Stimulated activated CD8-positive, alpha-beta memory T cell treated with anti-CD3 and anti-CD28 coated beads, Interleukin-4, amount 100 ng/mL, for 1 hour (primary cell): ENCODE measurements at regions not wholly inside any gene's neighbourhood (a gene's known extent, or its start where the extent isn't known, plus 50 kb on each side); places are given as distances from the start of the nearest gene placed in this dataset.
"Not testable (repeated sequence)": the region's sequence is repeated elsewhere in the genome, so short reads cannot be mapped to it uniquely, and the experiment has no call there.

ENCODE experiments used
- DNase-seq, 2 donors: peaks; one replicate each; pipeline ENCODE4 v3.0.0-alpha.2; 2020; ENCODE audit warnings: low read depth in 2 of 2, low spot score in 1 of 2

DNA sequence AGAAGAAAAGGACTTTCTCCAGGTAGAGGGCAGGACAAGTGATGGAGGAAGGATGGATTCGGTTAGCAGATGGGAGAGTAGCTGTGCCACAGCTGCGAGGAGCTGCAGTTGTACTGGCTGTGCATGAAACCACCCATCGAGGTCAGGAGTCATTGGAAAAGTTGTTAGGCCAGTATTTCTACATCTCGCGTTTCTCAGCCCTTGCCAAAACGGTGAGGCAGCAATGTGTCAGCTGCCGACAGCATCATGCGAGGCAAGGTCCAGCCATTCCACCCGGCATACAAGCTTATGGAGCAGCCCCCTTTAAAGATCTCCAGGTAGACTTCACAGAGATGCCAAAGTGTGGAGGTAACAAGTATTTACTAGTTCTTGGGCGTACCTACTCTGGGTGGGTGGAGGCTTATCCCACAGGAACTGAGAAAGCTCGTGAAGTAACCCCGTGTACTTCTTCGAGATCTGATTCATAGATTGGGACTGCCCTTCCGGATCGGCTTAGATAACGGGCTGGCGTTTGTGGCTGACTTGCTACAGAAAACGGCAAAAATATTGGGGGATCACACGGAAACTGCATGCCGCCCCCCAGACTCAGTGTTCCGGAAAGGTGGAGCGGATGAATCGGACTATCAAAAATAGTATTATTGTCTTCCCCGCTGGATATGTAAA lies 105.0 kb upstream of the HMX1 start:
- not testable (repeated sequence) for DNase-seq

DNA sequence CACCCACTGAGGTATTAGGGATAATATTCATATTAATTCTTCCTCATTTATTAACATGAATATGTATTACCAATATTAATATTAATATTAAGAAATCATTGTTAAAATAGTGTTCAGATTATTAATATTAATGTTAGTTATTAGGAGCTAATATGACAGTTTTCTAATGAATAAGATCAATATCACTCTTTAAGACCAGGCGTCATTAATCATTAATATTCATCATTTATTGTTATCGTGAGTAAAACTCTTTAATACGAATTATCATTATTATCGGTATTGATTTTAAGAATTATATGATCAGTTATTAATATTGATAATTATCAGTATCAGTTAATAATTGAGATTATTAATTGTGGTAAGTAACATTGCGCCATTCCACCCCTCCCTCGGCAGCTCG lies 101.0 kb upstream of the HMX1 start:
- DNase-seq: not testable (repeated sequence)

DNA sequence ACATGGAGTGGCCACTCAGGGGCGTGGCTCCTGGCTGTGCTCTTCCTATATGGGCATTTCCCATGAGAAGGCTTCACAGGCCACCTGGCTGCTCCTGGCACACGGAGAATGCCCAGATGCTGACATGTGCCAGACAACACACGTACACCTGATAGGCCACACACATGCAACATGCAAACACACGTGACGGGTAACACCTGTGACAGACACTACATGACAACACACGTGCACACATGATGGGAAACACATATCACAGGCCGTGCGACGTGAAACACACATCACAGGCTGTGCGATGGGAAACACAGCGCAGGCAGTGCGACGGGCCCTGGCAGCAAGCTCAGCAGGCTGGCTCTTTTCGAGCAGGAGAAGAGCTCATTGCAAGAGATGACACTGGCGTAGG lies 94.3 kb upstream of the HMX1 start:
- not testable (repeated sequence) for DNase-seq

DNA sequence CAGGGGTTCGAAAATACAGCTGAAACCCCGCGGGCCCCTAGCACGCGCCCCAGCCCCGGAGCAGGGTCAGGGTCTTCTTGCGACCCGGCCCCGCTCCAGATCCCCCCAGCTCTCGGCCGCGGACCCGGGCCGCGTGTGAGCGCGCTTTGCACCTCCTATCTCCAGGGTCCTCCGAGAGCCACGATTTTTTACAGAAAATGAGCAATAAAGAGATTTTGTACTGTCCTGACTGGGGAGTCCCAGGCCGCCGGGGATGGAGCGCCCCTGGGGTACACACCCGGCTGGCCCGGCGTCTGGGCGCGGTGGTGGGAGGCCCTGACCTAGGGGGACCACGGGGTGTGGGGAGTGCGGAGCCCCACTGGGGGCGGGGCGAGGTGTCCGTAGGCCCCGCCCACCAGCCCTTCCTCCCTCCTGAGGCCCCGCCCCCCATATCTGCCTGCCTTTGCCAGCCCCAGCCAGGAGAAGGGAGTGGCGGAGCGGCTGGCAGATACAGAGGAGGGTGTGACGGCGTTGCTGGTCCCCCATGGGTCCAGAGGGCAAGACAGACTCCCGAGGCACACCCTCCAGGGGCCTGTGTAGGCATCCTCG lies 92.7 kb upstream of the HMX1 start:
- not testable (repeated sequence) for DNase-seq

DNA sequence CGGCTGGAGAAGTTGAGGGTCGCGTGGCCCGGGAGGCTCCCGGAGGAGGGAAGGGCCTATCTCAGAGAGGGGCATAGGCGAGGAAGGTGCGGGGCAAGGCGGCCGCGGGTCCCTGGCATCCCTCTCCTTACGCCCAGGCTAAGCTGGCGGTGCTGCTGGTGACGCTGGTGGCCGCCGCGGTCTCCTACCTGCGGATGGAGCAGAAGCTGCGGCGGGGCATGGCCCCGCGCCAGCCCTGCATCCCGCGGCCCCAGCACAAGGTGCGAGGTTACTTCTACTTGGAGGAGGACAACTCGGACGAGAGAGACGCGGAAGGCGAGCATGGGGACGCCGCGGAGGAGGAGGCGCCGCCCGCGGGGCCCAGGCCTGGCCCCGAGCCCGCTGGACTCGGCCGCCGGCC lies 91.9 kb upstream of the HMX1 start:
- DNase-seq: not testable (repeated sequence)

DNA sequence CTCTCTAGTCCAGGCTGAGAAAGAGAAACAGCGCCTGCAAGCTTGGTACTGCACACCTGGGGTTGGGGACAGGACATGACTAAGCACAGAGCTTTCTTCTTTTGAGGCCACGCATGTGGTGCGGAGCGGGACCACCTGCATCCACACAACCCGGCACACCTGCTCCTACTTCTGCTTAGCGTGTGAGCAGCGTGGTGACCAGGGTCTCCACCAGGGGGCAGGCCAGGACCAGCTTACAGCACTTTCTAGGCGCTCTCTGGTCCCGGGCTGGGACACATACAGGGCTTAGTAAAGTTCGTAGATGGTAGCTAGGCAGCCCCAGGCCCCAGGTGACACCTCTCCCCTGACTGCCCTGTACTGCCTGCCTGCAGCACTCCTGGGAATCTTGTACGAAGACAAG lies 89.7 kb upstream of the HMX1 start:
- DNase-seq: peak in 1 of 2 donors; percentile 2

DNA sequence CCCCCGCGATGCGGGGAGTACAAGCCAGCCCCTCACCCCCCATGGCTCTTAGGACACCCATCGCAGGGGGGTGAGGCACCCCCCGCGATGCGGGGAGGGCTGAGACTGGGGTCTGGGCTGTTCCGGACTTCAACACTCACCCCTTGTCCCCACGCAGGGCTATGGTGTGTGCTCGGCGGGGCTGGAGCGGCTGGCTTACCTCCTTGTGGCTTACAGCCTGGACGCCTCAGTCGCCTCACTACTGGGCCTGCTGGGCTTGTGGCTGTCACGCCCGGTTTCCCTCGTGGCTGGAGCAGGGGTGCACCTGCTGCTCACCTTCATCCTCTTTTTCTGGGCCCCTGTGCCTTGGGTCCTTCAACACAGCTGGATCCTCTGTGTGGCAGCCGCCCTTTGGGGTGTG lies 87.8 kb upstream of the HMX1 start:
- DNase-seq: not testable (repeated sequence)

DNA sequence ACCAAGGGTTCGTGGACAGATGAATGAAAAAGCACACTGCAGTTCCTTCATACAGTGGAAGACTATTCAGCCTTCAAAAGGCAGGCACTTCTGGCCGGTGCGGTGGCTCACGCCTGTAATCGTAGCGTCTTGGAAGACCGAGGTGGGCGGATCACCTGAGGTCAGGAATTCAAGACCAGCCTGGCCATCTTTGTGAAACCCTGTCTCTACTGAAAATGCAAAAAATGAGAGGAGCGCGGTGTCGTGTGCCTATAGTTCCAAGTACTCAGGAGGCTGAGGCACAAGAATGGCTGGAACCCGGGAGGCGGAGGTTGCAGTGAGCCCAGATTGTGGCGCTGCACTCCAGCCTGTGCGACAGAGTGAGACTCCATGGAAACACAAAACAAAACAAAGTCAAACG lies 82.4 kb upstream of the HMX1 start:
- not testable (repeated sequence) for DNase-seq

DNA sequence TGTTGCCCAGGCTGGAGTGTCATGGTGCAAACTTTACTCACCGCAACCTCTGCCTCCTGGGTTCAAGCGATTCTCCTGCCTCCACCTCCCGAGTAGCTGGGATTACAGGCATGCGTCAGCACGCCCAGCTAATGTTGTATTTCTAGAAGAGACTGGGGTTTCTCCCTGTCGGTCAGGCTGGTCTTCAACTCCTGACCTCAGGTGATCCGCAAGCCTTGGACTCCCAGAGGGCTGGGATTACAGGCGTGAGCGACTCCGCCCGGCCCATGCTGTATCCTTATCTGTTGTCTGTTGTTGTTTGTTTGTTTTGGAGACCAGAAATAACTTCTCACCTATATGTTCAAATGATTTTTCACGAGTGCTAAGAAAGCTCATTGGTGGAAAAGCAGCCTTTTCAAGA lies 81.2 kb upstream of the HMX1 start:
- DNase-seq: not testable (repeated sequence)

DNA sequence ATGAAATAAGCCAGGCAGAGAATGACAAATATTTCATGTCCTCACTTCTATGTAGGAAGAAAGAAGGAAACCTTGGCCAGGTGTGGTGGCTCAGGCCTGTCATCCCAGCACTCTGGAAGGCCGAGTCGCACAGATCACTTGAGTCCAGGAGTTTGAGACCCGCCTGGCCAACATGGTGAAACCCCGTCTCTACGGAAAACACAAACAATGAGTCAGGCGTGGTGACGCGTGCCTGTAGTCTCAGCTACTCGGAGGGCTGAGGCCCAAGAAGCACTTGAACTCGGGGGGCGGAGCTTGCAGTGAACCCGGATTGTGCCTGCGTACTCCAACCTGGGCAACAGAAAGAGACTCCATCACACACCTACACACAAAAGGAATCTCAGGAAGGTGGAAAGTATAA lies 80.5 kb upstream of the HMX1 start:
- not testable (repeated sequence) for DNase-seq

DNA sequence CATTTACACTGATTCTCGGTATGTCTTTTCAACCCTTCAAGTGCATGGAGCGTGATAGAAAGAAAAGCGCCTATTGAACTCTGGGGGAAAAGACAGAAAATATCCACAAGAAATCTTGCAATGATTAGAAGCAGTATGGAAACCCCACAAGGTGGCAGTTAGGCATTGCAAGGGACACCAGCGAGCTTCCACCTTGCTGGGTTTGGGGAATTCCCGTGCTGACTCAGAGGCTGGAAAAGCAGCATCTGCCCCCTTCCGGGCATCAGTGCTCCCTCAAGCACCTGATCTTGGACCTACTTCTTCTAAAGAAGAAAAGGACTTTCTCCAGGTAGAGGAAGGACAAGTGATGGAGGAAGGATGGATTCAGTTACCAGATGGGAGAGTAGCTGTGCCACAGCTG lies 73.9 kb upstream of the HMX1 start:
- not testable (repeated sequence) for DNase-seq

DNA sequence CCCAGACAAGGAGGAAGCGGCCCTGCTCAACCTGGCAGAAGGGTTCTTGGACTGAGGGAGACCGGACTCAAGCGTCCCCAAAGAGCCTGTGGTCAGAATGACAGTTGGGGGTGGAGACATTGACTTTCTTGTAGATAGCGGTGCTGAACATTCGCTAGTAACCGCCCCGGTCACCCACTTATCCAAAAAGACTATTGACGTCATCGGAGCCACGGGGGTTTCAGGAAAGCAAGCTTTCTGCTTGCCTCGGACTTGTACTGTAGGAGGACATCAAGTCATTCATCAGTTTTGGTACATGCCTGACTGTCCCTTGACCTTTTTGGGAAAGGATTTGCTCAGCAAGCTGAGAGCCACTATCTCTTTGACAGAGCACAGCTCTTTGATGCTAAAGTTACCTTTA lies 71.7 kb upstream of the HMX1 start:
- DNase-seq: not testable (repeated sequence)

DNA sequence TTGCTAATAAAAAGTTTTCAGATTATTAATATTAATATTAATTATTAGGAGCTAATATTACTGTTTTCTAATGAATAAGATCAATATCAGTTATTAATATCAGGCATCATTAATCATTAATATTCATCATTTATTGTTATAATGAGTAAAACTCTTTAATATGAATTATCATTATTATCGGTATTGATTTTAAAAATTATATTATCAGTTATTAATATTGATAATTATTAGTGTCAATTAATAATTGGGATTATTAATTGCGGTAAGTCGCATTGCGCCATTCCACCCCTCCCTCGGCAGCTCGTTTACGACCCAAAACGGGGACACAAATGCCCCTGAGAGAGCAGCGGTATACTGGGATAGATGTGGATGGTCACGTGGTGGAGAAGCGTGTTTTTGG lies 70.4 kb upstream of the HMX1 start:
- DNase-seq: not testable (repeated sequence)

DNA sequence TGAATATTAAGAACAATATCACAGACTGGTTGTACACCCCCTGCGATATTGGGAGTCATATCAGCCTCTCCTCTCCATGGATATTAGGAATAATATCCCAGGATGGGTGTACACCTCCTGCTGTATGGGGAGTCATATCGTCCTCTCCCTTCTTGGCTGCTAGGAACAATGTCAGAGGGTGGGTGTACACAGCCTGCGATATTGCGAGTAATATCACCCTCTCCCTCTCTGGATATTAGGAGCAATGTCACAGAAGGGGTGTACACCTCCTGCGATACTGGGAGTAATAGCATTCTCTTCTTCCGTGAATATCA lies 69.8 kb upstream of the HMX1 start:
- not testable (repeated sequence) for DNase-seq

DNA sequence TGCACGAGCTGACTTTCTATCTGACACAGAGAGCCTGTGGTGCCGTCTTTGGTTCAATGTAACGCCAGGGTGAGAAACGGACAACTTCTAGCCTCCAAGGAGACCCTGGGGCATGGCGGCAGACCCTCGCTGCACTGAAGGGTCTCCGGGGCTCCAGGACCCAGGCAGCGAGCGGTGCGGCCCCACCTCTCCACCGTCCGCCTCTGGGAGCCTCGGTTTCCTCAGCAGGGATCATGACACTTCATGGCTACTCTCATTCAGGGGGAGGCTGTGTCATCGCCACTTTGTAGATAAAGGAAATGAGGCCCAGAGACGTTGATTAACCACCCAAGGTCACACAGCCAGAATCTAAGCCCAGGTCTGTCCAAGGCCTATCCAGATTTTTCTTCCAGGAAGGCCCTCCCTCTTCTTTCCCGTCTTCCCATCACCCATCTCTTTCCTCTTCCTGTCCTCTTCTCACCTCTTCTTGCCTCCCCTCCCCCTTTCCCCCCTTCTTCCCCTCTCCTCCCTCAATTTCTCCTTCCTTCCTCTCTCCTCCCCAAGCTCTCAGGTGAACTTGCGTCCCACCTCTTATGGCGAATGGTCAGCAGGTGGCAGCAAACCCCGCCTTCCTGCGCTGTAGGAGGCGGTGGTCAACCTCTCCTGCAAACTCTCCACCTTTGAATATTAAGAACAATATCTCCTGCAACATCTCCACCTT lies 69.3 kb upstream of the HMX1 start:
- DNase-seq: no peak

DNA sequence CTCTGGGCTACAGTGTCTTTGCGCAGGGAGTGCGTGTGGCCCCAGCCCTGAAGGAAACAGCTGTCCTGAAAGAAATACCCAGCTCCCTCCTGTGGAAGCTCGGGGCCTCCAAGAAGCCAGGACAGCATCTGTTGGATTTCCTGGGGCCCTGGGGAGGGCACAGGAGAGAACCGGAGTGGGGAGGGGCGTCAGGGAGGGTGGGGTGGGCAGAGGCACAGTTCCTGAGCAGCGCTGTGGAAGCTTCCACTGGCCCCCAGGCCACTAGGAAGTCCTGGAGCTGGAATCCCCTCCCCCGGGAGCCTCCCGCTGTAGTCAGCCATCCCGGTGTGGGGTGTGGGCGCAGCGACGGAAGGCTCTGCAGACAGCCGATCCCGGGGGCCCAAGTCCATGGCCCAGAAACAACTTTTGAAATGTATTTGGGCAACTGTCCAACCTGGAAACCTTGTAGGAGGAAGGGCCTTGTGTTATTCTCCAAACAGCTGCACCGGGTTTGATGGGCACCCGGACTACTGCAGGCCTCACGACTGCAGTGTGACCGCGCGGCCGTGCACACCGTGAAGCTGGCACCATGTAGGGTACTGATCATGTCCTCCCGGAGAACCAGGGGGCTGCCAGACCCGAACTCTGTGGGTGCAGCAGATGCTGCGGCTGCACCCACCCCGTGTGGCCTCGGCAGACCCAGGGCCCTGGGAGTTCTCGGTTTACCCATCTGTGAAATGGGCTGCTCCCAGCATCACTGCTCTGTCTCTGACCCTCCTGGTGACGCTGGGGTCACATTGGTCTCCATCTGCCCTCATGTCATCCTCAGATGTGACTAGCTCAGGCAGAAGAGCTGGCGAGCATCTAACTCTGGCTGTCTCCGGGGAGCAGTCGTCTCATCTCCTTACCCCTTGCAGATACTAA lies 68.5 kb upstream of the HMX1 start:
- DNase-seq: no peak

DNA sequence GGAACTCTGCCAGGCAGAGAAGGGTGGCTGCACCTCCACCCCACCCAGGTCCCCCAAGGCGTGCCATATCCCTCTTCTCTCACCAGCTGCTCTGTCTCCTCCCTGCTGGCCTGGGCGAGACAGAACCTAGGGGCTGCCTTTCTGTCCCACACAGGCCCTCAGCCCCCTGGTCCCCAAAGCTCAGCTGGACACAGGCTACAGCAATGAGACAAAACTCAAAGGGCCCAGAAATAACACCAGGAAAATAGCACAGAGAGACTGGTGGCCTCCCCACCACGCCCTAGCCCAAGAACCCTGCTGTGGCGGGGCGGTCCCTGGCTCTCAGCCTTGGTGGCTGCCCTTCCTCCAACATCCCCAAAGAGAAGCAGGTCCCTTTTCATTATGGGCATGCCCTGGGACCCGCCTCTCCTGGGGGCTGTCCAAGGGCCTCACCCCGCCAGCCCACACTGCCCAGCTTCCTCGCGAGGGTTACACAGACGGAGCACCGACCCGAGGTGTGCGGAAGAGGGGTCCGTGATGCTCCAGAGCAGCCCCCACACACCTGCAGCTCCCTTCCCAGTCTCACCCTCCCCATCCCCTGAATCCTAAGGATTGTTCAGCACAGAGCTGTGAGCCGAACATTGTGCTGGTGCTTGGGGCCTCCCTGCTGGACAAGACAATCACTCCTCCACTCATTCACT lies 67.7 kb upstream of the HMX1 start:
- DNase-seq: no peak

DNA sequence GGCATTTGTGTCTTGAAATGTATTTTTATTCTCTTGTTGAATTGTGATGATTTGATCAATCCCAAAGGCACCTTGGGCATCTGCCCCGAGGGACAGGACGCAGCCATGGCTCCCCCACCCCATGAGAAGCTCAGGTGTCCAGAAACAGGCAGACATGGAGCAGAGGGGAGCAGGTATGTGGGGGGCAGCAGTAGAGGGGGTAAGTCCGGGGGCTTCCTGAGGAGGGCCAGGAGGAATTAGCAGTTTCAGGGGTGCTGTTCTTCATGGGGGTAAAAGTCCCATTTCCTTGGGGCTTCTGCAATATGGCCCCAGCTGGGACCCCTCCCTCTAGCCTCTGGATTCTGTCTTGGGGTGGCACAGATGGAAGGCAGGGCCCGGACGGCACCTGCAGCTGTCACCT lies 67.0 kb upstream of the HMX1 start:
- DNase-seq: no peak

DNA sequence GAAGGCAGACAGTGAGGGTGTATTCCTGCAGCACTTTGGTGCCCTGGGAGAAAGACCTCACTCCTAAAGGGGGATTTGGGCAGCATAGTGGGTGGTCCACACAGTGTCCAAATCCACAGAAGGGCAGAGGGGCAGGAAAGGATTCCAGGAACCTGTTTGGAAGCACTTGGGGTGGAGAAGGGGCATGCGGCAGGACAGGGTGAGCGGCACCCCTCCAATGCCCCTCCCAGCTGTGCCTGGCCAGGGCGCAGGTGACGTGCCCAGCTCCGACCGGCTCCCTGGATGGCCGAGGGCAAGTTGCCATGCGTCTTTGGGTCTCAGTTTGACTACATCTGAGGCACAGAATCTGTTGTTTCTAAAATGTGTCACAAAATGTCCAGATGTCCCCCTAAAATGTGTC lies 66.5 kb upstream of the HMX1 start:
- no peak for DNase-seq

DNA sequence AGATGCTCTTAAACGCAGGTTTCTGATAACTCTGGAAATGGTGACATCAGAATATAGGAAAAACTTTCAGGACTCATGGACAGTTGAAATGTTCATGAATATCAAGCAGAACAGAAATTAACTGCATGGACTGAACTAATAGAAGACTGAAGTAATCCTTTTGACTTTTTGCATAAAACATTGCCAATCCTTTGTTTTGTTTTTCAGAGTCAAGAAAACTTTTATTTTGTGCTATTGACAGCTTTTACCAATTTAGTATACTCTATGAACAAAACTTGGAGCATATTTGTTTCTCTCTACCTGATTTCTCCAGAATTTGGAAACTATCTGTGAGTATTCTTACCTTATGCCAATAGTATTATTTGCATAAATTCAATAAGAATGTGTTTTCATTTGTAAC lies 61.2 kb upstream of the HMX1 start:
- no peak for DNase-seq

DNA sequence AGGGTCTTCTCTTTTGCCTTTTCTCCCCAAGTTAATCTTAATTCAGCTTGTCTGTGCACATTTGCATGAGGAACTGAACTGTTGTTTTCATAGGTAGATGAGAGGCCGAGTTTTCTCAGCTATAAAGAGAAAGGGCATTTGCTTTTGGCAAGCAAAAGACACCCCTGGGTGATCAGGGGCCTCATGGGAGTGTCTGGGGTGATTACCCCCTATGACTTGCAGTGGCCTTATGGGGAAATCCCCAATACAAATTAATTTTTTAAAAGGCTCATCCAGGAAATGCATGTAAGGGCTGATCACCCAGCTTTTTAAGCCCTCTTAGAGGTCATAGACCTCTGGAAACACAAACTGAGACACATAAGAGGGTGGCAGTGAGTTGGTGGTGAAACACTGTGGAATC lies 56.4 kb upstream of the HMX1 start:
- no peak for DNase-seq
